ENCODE measurements at regions not wholly inside any gene's neighbourhood (a gene's known extent, or its start where the extent isn't known, plus 50 kb on each side); places are given as distances from the start of the nearest gene placed in this dataset.

DNA sequence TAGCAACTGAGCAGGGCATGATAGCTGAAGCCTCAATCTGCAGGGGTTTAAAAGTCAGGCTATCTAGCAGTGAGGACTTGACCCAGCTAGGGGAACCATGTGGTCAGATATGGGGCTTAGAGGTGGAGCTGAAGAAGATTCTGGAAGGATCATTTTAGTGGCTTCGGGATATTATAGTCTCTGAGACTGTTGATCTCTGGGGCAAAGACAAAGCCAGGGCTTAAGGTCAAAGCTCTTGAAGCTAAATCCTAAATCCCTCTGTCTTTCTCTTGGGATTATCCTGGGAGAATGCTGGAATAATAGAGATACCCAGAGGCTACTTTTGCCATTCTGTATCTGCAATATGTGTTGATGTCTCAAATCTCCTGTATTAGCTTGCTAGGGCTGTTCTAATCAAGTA lies 132.2 kb downstream of the DHX35 start:
- ChIA-PET CTCF (no interaction called here), POLR2A (no interaction called here)
- Histone ChIP-seq H3K27me3 (ENCODE audit: control insufficient read depth in 2 of 2, insufficient read depth in 2 of 2, low read length in 2 of 2) (peaks cover 4 to 6% of the 10 kb centered on the region in 2 experiments), H3K27ac (ENCODE audit: insufficient read depth, low read depth, low read length) (no peak overlapping the region), H3K9me3 (replicated peaks; ENCODE audit: control insufficient read depth, insufficient read depth, low read length) (no peaks in the 10 kb centered on the region), H3K36me3 (ENCODE audit: control insufficient read depth in 2 of 2, extremely low read depth in 1 of 2, insufficient read depth in 2 of 2, low read length in 2 of 2) (no peaks in the 10 kb centered on the region), H3K9ac (replicated peaks; ENCODE audit: extremely low read depth, insufficient read depth, low read length) (no peak overlapping the region), H3K4me2 (ENCODE audit: insufficient read depth, low read length) (no peak overlapping the region), H4K20me1 (replicated peaks; ENCODE audit: control insufficient read depth, extremely low read depth, insufficient read depth, low read length) (no peaks in the 10 kb centered on the region), H3K4me3 (replicated peaks in 1 of 3; ENCODE audit: insufficient read depth in 1 of 3, low read depth in 1 of 3, low read length in 3 of 3) (no peak overlapping the region), H3K4me1 (ENCODE audit: control insufficient read depth, extremely low read depth, insufficient read depth, low read length) (no peaks in the 10 kb centered on the region), H2AFZ (ENCODE audit: low read depth, low read length) (no peak overlapping the region), H3K79me2 (ENCODE audit: control insufficient read depth, insufficient read depth, low read length) (no peaks in the 10 kb centered on the region), H3K9me1 (replicated peaks; ENCODE audit: control insufficient read depth, extremely low read depth, insufficient read depth, low read length) (no peaks in the 10 kb centered on the region)
- intact Hi-C loops (cut with micrococcal nuclease): no loop called here
- DNase-seq (ENCODE audit: low read depth, low spot score): no peak
- FAIRE-seq: no peak
- TF ChIP-seq, protein P1, sequence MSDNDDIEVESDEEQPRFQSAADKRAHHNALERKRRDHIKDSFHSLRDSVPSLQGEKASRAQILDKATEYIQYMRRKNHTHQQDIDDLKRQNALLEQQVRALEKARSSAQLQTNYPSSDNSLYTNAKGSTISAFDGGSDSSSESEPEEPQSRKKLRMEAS (IDR thresholded peaks at IDR 0.05; ENCODE audit: insufficient read depth, insufficient read length): no peak
- TF ChIP-seq POLR2A (IDR thresholded peaks at IDR 0.05; ENCODE audit: low read depth, low read length) (no peak), JUN (IDR thresholded peaks at IDR 0.05; ENCODE audit: borderline replicate concordance, insufficient read depth, insufficient read length, low read depth) (no peak), MYC (IDR thresholded peaks at IDR 0.05; ENCODE audit: low read depth, low read length) (no peak)
- TF ChIP-seq, protein P2, sequence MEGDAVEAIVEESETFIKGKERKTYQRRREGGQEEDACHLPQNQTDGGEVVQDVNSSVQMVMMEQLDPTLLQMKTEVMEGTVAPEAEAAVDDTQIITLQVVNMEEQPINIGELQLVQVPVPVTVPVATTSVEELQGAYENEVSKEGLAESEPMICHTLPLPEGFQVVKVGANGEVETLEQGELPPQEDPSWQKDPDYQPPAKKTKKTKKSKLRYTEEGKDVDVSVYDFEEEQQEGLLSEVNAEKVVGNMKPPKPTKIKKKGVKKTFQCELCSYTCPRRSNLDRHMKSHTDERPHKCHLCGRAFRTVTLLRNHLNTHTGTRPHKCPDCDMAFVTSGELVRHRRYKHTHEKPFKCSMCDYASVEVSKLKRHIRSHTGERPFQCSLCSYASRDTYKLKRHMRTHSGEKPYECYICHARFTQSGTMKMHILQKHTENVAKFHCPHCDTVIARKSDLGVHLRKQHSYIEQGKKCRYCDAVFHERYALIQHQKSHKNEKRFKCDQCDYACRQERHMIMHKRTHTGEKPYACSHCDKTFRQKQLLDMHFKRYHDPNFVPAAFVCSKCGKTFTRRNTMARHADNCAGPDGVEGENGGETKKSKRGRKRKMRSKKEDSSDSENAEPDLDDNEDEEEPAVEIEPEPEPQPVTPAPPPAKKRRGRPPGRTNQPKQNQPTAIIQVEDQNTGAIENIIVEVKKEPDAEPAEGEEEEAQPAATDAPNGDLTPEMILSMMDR (IDR thresholded peaks at IDR 0.05; ENCODE audit: extremely low read depth in 1 of 2, insufficient read depth in 1 of 2, low read depth in 1 of 2, low read length in 2 of 2): no peak
- BruUV-seq (replicated peaks): no TSS peak
- dilution Hi-C loops (cut with MboI; ENCODE audit: extremely low pct_ligation_motif_present, low sequenced_read_pairs): no loop called here

DNA sequence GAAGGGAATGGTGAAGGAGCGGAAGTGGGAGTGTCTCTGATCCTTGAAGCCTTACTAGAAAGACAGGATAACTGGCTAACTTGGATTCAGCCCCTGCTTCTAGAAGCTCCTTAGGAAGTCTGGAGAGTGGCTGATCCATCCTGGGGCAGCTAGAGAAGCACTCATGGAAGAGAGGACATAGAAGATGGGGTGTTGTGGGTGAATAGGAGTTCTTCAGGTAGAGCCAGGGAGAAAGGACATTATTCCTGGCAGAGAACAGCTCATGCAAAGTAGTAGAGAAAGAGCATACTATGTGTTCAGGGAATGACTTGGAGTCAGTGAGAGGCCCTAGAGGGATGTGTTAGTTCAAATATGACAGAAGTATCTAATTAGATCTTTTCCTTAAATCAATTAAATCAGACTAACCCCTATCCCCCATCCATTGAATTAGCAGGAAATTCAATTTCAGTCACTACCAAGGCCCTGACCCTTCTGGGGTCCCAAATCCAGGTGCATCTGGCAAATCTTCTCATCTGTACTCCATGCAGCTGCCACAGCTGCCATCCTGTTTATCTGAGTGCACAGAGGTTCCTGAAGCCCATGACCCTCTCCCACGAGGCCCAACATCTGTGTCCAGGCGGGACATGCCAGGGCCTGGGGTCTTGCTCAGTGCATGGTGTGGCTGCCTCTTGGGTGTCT lies 130.7 kb downstream of the DHX35 start:
- TF ChIP-seq MYC (IDR thresholded peaks at IDR 0.05; ENCODE audit: low read depth, low read length) (no peak), FOS (IDR thresholded peaks at IDR 0.05; ENCODE audit: borderline replicate concordance, insufficient read depth, low read length) (no peak), EZH2 (IDR thresholded peaks at IDR 0.05; ENCODE audit: borderline replicate concordance, low read depth, low read length, severe bottlenecking) (no peak), GATA2 (IDR thresholded peaks at IDR 0.05; ENCODE audit: insufficient read depth, insufficient read length, low read depth, low read length) (no peak), POLR2A (IDR thresholded peaks at IDR 0.05; ENCODE audit: low read depth, low read length) (no peak), POLR2AphosphoS5 (IDR thresholded peaks at IDR 0.05; ENCODE audit: insufficient read depth, low read depth, low read length) (no peak), JUN (IDR thresholded peaks at IDR 0.05; ENCODE audit: borderline replicate concordance, insufficient read depth, insufficient read length, low read depth) (no peak)
- TF ChIP-seq, protein P2 (IDR thresholded peaks at IDR 0.05; ENCODE audit: extremely low read depth in 1 of 2, insufficient read depth in 1 of 2, low read depth in 1 of 2, low read length in 2 of 2): no peak
- TF ChIP-seq, protein P1 (IDR thresholded peaks at IDR 0.05; ENCODE audit: insufficient read depth, insufficient read length): no peak
- Histone ChIP-seq H3K4me2 (ENCODE audit: insufficient read depth, low read length) (no peak overlapping the region), H3K4me3 (replicated peaks in 1 of 3; ENCODE audit: insufficient read depth in 1 of 3, low read depth in 1 of 3, low read length in 3 of 3) (no peak overlapping the region), H3K9me1 (replicated peaks; ENCODE audit: control insufficient read depth, extremely low read depth, insufficient read depth, low read length) (no peaks in the 10 kb centered on the region), H4K20me1 (replicated peaks; ENCODE audit: control insufficient read depth, extremely low read depth, insufficient read depth, low read length) (no peaks in the 10 kb centered on the region), H3K27me3 (ENCODE audit: control insufficient read depth in 2 of 2, insufficient read depth in 2 of 2, low read length in 2 of 2) (peaks cover 1 to 2% of the 10 kb centered on the region in 2 experiments), H3K36me3 (ENCODE audit: control insufficient read depth in 2 of 2, extremely low read depth in 1 of 2, insufficient read depth in 2 of 2, low read length in 2 of 2) (no peaks in the 10 kb centered on the region), H3K27ac (ENCODE audit: insufficient read depth, low read depth, low read length) (no peak overlapping the region), H3K9me3 (replicated peaks; ENCODE audit: control insufficient read depth, insufficient read depth, low read length) (no peaks in the 10 kb centered on the region), H3K4me1 (ENCODE audit: control insufficient read depth, extremely low read depth, insufficient read depth, low read length) (no peaks in the 10 kb centered on the region), H3K79me2 (ENCODE audit: control insufficient read depth, insufficient read depth, low read length) (no peaks in the 10 kb centered on the region), H2AFZ (ENCODE audit: low read depth, low read length) (no peak overlapping the region), H3K9ac (replicated peaks; ENCODE audit: extremely low read depth, insufficient read depth, low read length) (no peak overlapping the region)
- POLR2A ChIA-PET: no interaction called here
- FAIRE-seq: no peak
- dilution Hi-C loops (cut with MboI; ENCODE audit: extremely low pct_ligation_motif_present, low sequenced_read_pairs) (no loop called here), intact Hi-C loops (cut with micrococcal nuclease) (no loop called here)
- no peak for DNase-seq (ENCODE audit: low read depth, low spot score)
- CTCF ChIA-PET: interaction anchor here (1.2 to 1.6 kb wide), 3 partner anchors 11 to 42 kb away, joined by 3 to 5 read pairs (median 4); no protein-coding TSS in a partner anchor
- no TSS peak for BruUV-seq (replicated peaks)
